ENCODE measurements at regions not wholly inside any gene's neighbourhood (a gene's known extent, or its start where the extent isn't known, plus 50 kb on each side); places are given as distances from the start of the nearest gene placed in this dataset.

DNA sequence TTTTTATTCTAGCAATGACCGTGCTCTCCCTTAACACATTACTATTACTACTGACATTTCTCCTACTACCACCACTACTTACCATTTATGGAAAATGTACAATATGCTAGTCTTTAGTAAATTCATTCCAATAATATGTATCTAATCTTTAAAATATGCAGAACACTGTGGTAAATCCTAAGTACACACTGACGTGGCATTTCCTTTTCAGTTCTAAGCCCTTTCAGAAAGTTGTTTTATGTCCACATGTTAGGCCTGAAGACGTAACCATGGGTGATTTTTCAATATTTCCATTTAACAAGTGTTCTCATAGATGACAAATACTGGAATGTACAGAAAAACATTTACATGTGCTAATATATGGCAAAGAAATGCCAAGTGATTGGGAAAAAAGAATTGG lies 268.6 kb upstream of the SLIT2 start:
- no peak overlapping the region for H3K4me3 Mint-ChIP-seq
- H3K27ac Mint-ChIP-seq = no peak overlapping the region
- no peak for DNase-seq
- H3K9me3 Mint-ChIP-seq = peaks cover 4 to 19% of the 10 kb centered on the region in 2 donors
- no peaks in the 10 kb centered on the region for H3K27me3 Mint-ChIP-seq
- ATAC-seq (replicated peaks) = no peak
- no peaks in the 10 kb centered on the region for H3K4me1 Mint-ChIP-seq (ENCODE audit: low read depth in 2 of 2)
- no peaks in the 10 kb centered on the region for H3K36me3 Mint-ChIP-seq (ENCODE audit: insufficient read depth)

DNA sequence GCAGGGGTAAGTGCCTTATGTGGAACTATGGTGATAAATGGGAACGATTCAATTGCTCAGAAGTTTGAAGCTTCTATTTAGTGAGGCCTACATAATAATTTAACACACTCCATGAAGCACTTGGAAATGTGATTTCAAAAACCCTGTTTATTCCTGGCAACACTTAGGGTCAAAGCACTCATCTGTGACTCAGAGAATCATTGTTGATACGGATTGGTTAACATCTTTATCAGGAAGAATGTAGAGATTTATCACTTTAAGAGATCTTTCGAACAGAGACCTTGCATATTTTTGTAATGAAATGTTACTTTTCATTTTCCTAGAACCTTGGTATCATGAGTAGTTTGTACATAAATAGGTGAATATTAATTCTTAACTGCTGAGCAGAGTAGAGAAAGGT lies 269.1 kb upstream of the SLIT2 start:
- no peaks in the 10 kb centered on the region for H3K36me3 Mint-ChIP-seq (ENCODE audit: insufficient read depth)
- no peaks in the 10 kb centered on the region for H3K4me1 Mint-ChIP-seq (ENCODE audit: low read depth in 2 of 2)
- no peak for DNase-seq
- no peak for ATAC-seq (replicated peaks)
- H3K4me3 Mint-ChIP-seq = no peak overlapping the region
- no peaks in the 10 kb centered on the region for H3K27me3 Mint-ChIP-seq
- H3K9me3 Mint-ChIP-seq = peaks cover 7 to 23% of the 10 kb centered on the region in 2 donors
- no peak overlapping the region for H3K27ac Mint-ChIP-seq

DNA sequence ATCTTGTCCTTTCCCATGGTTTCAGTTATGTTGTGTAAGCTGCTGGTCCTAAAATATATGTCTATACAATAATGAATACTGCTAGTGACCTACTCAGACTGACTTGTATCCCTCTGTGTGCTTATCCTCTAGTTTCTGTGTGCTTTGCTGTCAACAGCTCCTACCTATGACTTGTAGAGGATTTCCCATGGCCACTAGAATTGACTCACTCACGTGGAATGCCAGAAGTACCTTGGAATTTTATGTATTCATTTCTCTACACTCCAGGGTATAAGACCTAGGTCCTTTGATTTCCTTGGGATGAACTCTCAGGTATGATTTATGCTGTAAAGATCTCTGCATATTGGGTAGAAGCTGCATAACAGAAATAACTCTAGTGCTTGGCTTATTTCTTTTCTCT lies 279.9 kb upstream of the SLIT2 start:
- DNase-seq = no peak

DNA sequence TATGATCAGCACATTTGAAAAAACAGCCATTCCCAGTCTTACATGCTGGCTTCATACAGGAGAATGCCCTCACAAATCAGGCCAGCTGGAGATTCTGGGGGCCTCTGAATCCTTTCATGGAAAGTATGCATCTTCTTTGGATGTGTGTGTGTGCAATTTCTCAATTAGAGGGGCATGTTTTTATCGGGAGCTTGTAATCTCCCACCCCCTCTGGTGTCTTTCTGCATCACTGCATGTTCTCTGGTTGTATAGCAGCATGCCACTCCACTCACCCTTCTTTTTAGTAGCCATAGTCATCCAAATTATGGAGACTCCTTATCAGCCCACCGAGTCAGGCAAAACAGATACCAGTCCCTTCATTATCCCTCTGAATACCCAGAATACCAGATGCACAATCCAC lies 282.2 kb upstream of the SLIT2 start:
- no peak for ATAC-seq (replicated peaks)
- no peak for DNase-seq
- Mint-ChIP-seq H3K4me3 (no peak overlapping the region), H3K36me3 (ENCODE audit: insufficient read depth) (no peaks in the 10 kb centered on the region), H3K27me3 (no peaks in the 10 kb centered on the region), H3K4me1 (ENCODE audit: low read depth in 2 of 2) (no peaks in the 10 kb centered on the region), H3K27ac (no peak overlapping the region), H3K9me3 (peaks cover 0 to 4% of the 10 kb centered on the region in 2 donors)

More for the DNA sequence above, 279.9 kb upstream of the SLIT2 start:
- Mint-ChIP-seq H3K27me3 (no peaks in the 10 kb centered on the region), H3K4me1 (ENCODE audit: low read depth in 2 of 2) (no peaks in the 10 kb centered on the region), H3K9me3 (peaks cover 2 to 3% of the 10 kb centered on the region in 2 donors), H3K4me3 (no peak overlapping the region), H3K27ac (no peak overlapping the region), H3K36me3 (ENCODE audit: insufficient read depth) (no peaks in the 10 kb centered on the region)
- no peak for ATAC-seq (replicated peaks)

DNA sequence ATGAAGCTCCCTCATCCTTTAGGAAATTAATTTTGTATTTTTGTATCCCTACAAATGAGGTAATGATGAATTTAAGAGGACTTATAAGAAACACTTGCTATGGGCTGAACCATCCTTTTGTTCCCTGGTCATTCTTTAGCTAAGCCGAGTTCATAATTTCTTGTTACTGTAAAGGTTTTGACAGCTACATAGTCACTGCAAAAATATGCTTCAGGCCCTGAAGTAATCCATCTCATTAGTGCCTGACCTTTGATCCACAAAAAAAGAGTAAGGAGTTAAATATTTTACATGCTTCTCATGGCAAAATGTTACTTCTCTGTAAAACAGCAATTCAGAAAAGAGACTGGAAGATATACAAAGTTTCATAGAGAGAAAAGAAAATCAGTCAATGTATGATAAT lies 290.6 kb upstream of the SLIT2 start:
- H3K4me1 Mint-ChIP-seq (ENCODE audit: low read depth in 2 of 2) = no peaks in the 10 kb centered on the region
- peaks cover 0 to 4% of the 10 kb centered on the region in 2 donors for H3K9me3 Mint-ChIP-seq
- DNase-seq = no peak
- peaks cover under 1% of the 10 kb centered on the region for H3K36me3 Mint-ChIP-seq (ENCODE audit: insufficient read depth)
- H3K27ac Mint-ChIP-seq = no peak overlapping the region
- no peak overlapping the region for H3K4me3 Mint-ChIP-seq
- no peaks in the 10 kb centered on the region for H3K27me3 Mint-ChIP-seq
- no peak for ATAC-seq (replicated peaks)

DNA sequence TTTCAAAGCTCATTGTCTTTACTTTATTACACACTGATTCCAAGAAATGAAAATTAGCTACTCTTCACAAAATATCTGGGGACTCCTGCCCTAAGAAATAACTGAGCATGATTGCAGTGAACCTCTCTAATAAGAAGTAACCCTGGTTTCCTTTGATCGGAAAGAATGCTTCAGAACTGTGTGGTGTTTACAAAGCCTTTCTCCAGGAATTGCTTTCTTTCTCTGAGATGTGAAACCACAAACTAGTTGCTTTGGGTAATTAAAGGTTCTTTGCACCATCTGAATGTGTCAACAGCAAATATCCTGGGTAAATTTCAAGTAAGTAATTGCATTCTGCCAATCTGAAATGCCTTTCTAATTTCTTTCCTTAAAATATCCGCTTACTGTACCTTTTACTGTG lies 292.9 kb upstream of the SLIT2 start:
- Mint-ChIP-seq H3K9me3 (peaks cover 0 to 4% of the 10 kb centered on the region in 2 donors), H3K4me1 (ENCODE audit: low read depth in 2 of 2) (no peaks in the 10 kb centered on the region), H3K27me3 (no peaks in the 10 kb centered on the region), H3K36me3 (ENCODE audit: insufficient read depth) (peaks cover 3% of the 10 kb centered on the region), H3K4me3 (no peak overlapping the region), H3K27ac (no peak overlapping the region)
- ATAC-seq (replicated peaks) = no peak
- no peak for DNase-seq

DNA sequence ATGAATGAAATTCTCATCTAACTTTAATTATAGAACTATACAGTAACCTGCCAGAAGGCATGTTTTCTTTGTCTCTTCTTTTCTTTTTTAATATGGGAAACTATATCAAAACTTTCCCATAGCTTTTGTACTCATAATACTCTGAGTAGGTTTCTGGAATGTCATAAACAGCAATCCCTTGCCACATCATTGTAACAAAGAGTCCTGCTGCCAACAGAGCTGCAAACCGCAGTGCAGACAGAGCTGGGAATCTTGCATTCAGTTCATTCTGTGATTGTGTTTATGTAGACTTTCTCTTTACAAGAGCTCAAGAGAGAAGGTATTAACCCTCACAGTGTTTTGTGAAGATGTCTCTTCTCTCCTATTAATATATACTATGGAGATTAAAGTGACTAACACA lies 304.4 kb upstream of the SLIT2 start:
- DNase-seq = no peak
- H3K4me3 Mint-ChIP-seq = no peak overlapping the region

DNA sequence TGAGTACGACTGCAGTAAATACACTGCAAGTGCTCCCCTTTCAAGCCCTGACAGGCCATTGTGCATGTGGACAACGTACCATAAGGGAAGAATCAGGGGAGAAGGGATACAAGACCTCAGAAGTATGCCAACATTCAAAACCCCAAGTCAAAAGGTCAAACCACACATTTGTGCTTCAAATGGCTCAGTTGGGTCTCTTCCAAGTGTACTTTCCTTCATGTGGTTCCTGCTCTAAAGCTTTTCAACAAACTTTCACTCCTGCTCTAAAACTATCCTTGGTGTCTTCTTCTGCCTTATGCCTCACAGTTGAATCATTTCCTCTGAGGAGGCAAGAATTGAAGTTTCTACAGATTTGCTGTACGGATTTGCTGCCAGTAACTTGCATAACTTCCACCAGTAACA lies 305.7 kb upstream of the SLIT2 start:
- ATAC-seq (replicated peaks) (no peak), DNase-seq (no peak)
- no peaks in the 10 kb centered on the region for H3K36me3 Mint-ChIP-seq (ENCODE audit: insufficient read depth)

More for the DNA sequence above, 304.4 kb upstream of the SLIT2 start:
- Mint-ChIP-seq H3K9me3 (peaks cover 0 to 8% of the 10 kb centered on the region in 2 donors), H3K4me1 (ENCODE audit: low read depth in 2 of 2) (no peaks in the 10 kb centered on the region), H3K36me3 (ENCODE audit: insufficient read depth) (no peaks in the 10 kb centered on the region), H3K27me3 (no peaks in the 10 kb centered on the region), H3K27ac (no peak overlapping the region)
- no peak for ATAC-seq (replicated peaks)

DNA sequence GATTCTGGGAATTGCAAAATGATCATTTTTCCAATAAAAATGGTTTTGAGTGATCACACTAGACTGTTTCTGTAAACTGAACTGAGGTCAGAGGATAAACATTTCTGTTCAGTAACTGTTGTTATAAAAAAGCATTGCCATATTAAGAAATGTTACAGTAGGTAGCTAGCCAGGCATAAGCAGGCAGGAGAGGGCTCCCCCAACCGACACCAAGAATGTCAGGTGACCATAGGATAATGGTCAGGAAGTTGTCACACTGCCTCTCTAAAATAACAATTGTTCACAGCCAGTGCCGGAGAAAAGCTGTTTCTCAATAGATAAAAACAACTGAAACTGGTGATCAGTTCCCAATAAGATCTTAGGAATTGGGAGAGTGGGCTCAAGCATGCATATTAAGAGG lies 306.2 kb upstream of the SLIT2 start:
- Mint-ChIP-seq H3K36me3 (ENCODE audit: insufficient read depth) (no peaks in the 10 kb centered on the region), H3K4me1 (ENCODE audit: low read depth in 2 of 2) (no peaks in the 10 kb centered on the region), H3K4me3 (no peak overlapping the region), H3K27ac (no peak overlapping the region), H3K27me3 (no peaks in the 10 kb centered on the region), H3K9me3 (peaks cover 0 to 10% of the 10 kb centered on the region in 2 donors)
- DNase-seq (no peak), ATAC-seq (replicated peaks) (no peak)

More for the DNA sequence above, 305.7 kb upstream of the SLIT2 start:
- H3K27ac Mint-ChIP-seq = no peak overlapping the region
- H3K4me3 Mint-ChIP-seq = no peak overlapping the region
- H3K4me1 Mint-ChIP-seq (ENCODE audit: low read depth in 2 of 2) = no peaks in the 10 kb centered on the region
- no peaks in the 10 kb centered on the region for H3K27me3 Mint-ChIP-seq
- peaks cover 0 to 10% of the 10 kb centered on the region in 2 donors for H3K9me3 Mint-ChIP-seq

DNA sequence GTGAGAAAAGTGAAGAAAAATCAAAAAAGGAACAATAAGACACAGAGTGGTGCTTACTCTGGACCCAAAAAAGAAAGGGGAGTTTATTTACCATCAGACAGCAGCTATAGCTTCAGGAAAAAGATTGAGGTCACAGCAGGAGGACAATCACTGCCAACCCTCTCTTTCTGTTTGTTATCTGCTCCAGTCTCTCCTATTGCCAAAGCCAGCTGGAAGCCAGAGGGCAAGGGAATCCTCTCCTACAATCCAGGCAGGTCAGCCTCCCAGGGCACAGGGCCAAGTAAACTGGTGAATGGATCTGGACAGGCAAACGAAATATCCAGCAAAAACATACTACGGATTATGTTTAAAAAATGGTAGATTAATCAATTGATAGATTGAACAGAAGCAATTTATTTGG lies 306.9 kb upstream of the SLIT2 start:
- ATAC-seq (replicated peaks) (no peak), DNase-seq (no peak)
- Mint-ChIP-seq H3K27me3 (no peaks in the 10 kb centered on the region), H3K4me3 (no peak overlapping the region), H3K27ac (no peak overlapping the region), H3K4me1 (ENCODE audit: low read depth in 2 of 2) (no peaks in the 10 kb centered on the region), H3K9me3 (peaks cover 0 to 10% of the 10 kb centered on the region in 2 donors), H3K36me3 (ENCODE audit: insufficient read depth) (no peaks in the 10 kb centered on the region)

DNA sequence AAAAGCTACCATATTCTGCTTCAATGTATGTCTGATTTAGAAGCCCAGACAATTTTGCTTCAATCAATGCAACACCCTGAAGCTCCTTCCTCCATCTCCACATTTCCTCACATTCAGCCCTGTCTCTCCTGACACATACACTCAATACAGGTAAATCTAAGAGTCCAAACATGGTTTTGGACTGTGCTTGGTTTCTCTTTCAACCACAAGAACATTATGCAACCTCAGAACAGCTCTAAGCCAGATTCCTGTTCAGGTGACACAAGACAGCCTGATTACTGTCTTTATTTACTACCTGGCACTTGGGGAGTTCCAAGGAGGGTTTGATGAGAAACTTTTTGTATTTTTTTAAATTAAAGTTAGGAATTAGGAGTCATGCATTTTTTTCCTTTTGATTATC lies 307.5 kb upstream of the SLIT2 start:
- Mint-ChIP-seq H3K27me3 (no peaks in the 10 kb centered on the region), H3K4me3 (no peak overlapping the region), H3K36me3 (ENCODE audit: insufficient read depth) (no peaks in the 10 kb centered on the region), H3K4me1 (ENCODE audit: low read depth in 2 of 2) (no peaks in the 10 kb centered on the region), H3K27ac (no peak overlapping the region), H3K9me3 (peaks cover 0 to 10% of the 10 kb centered on the region in 2 donors)
- ATAC-seq (replicated peaks) (no peak), DNase-seq (no peak)

DNA sequence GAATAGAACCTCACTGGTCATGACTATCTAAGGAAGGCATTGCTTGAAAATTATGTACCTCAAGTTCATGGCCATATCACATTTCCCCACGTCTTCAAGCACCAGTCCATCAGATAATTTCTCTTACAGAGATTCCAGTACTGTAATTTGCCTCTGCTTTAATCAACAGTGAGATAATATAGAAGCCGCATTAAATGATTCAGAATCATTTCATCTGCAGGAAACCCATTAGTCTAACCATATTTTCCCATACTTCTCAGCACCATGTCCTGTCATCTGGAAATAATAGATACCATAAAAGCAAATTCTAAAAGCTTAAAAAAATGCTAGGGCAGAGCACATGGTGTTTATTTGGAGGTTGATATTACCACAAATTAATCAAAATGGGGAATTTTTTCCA lies 310.3 kb upstream of the SLIT2 start:
- H3K4me3 Mint-ChIP-seq = no peak overlapping the region
- H3K4me1 Mint-ChIP-seq (ENCODE audit: low read depth in 2 of 2) = no peaks in the 10 kb centered on the region
- peaks cover 0 to 13% of the 10 kb centered on the region in 2 donors for H3K9me3 Mint-ChIP-seq
- H3K27ac Mint-ChIP-seq = no peak overlapping the region
- ATAC-seq (replicated peaks) (no peak), DNase-seq (no peak)
- no peaks in the 10 kb centered on the region for H3K36me3 Mint-ChIP-seq (ENCODE audit: insufficient read depth)
- no peaks in the 10 kb centered on the region for H3K27me3 Mint-ChIP-seq

DNA sequence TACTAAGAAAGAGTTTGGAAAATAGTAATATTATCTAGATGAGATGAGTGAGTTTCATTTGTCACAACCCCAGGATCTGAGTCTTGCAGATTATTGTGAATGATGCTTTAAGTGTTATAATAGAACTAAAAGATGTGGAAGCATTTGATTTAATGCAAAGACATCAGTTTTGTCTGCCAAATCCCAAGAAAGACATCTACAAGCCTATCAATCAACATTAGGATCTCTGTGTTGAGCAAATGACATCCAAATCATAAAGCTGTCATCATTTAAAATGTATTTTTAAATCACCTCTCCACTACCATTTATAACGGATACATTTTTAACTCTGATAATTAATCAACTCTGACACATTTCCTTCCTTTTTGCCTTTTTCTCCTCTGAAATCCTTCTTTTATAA lies 310.8 kb upstream of the SLIT2 start:
- Mint-ChIP-seq H3K27me3 (no peaks in the 10 kb centered on the region), H3K4me3 (no peak overlapping the region), H3K9me3 (peaks cover under 1 to 15% of the 10 kb centered on the region in 2 donors), H3K4me1 (ENCODE audit: low read depth in 2 of 2) (no peaks in the 10 kb centered on the region), H3K27ac (no peak overlapping the region), H3K36me3 (ENCODE audit: insufficient read depth) (no peaks in the 10 kb centered on the region)
- no peak for ATAC-seq (replicated peaks)
- DNase-seq = no peak

DNA sequence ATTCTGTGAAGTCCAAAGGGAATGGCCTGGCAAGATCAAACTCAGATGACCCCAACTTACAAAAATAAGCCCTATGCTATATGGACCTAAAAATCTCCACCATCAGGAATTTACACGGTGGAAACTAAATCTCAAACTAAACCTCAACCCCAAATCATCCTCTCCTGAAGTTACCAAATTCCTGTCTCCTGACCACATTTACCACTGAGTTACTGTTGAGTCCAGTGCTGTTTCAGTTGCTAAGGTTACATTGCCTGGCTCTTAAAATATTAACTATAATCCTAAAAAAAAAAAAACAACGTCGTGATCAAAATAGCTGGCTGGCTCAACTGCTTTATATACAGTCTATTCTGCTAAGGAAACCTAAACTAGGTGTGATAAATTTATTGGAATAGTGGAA lies 315.2 kb upstream of the SLIT2 start:
- Mint-ChIP-seq H3K27ac (no peak overlapping the region), H3K27me3 (no peaks in the 10 kb centered on the region), H3K9me3 (peaks cover 10 to 13% of the 10 kb centered on the region in 2 donors), H3K36me3 (ENCODE audit: insufficient read depth) (no peaks in the 10 kb centered on the region), H3K4me3 (no peak overlapping the region), H3K4me1 (ENCODE audit: low read depth in 2 of 2) (no peaks in the 10 kb centered on the region)
- ATAC-seq (replicated peaks) (no peak), DNase-seq (no peak)

DNA sequence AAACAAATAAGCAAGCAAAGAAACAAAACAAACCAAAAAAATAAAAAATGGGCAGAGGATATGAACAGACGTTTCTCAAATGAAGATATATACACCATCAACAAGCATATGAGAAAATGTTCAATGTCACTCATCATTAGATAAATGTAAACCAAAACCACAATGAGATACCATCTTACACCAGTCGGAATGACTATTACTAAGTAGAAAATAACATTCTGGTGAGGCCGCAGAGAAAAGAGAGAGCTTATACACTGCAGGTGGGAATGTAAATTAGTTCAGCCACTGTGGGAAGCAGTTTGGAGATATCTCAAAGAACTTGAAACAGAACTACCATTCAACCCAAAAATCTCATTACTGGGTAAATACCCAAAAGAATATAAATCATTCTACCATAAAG lies 321.0 kb upstream of the SLIT2 start:
- Mint-ChIP-seq H3K9me3 (peaks cover 9 to 26% of the 10 kb centered on the region in 2 donors), H3K4me3 (no peak overlapping the region), H3K36me3 (ENCODE audit: insufficient read depth) (no peaks in the 10 kb centered on the region), H3K4me1 (ENCODE audit: low read depth in 2 of 2) (no peaks in the 10 kb centered on the region), H3K27ac (no peak overlapping the region), H3K27me3 (no peaks in the 10 kb centered on the region)
- no peak for DNase-seq
- no peak for ATAC-seq (replicated peaks)

Measured in effector memory CD8-positive, alpha-beta T cell (primary cell).